Activated CD4-positive, CD25-positive, alpha-beta regulatory T cell (primary cell): ENCODE measurements at regions not wholly inside any gene's neighbourhood (a gene's known extent, or its start where the extent isn't known, plus 50 kb on each side); places are given as distances from the start of the nearest gene placed in this dataset.

Source experiments
- DNase-seq, 4 experiments: peaks; one replicate each; lab custom pipeline; 2025; lab: John Stamatoyannopoulos, UW

DNA sequence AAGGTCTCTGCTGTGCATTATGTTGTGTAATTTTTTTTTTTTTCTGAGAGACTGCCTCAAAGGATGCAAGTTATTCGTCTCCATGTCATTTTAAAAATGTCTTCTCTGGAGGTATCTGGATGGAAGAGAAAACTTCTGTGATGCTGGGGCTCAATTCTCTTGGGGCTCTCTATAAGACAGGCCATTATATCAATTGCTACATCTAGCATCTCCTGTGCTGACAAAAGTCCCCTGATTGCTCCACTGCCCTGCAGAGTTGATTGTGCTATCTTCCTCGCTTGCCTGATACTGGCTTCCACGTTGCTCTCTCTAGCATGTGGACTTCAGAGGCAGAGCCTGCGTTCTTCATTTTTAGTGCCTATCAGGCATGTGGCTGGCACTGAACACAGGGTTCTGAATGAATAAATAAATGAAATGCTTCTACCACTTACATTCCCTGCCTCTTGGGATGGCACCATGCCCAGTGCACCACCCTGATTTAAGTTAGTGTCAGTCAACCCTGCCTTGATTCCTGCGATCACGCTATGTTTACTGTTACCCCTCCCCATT is 1035.5 kb upstream of the EEF2KMT start:
- DNase-seq = no peak

DNA sequence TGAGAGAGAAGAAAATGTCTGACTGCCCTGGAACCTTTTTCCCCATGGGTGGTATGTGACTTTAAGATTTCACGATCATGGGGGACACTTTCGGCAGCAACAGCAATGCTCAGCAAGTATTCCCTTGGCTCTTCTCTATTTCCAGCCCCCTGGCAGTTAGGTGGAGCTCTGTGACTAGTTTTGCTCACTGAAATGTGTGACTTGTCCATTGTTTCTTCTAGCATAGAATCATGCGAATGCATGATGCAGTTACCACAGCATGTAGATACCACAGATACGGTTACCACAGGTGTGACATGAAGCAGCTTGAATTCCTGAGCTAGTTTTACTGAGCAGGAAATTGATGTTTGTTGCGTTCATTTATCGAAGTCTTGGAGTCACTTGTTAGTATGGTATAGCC is 1034.5 kb upstream of the EEF2KMT start:
- DNase-seq = no peak

DNA sequence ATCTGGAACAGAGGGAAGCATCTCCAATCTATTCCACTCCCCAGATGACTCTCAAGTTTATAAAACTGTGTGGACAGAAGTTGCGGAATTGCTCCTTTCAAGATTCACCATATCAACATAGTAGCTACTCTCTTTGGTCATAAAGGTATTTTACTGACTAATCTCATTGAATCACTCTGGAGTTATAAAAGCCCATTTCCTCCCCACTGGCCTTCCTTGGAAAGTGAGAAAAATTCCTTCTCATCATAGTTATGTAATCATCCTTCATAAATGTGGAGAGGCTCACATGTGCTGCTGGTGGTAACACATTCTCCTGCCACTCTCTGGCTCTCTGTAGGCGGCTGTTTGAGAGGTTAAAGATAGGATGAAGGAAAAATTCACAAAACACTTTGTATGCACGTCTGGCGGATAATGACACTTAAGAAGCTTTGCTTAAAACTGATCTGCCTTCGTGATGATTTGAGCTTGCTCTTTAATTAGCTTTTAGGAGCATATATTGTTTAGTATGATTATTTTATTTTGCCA is 1034.0 kb upstream of the EEF2KMT start:
- DNase-seq = no peak

GRCh38 chr16:6125483-6126259 is 1028.1 kb upstream of the EEF2KMT start:
- no peak for DNase-seq

DNA sequence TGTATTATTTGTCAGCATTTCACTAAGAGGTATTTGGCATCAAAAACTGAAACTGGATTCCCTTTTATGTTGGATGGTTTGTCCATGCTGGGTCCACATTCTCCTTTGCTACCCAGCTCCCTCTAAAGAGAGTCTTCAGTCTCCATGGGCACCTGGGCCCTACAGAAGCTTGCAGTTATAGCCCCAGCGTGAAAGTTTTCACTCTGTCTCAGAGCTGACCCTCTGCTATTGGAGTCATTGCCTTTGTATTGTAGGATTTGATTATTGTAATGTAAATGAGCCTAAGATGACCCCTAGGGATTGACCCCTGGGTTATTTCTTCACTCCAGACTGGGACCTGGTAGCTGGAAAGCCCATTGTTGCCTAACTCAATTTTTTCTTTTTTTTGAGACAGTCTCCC is 1026.5 kb upstream of the EEF2KMT start:
- DNase-seq = no peak

DNA sequence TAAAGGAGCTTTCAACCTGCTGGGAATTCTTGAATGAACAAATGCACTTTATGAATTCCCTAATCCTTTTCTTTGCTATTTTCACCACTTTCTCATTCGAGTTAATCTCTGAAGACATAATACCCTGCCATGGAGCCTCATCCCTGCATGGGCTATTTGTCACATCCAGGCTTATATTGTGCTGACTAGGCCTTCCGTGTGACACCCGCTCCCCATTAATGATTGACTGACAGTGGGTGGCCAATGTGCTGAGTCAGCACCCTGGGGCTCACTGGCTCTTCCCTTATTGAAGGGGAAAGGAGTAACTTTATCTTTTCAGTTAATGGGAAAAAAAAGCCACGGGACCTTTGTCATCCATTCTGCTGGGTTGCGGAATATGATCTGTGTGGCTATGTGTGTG is 1024.8 kb upstream of the EEF2KMT start:
- no peak for DNase-seq

GRCh38 chr16:6114691-6115090 is 1017.1 kb upstream of the EEF2KMT start:
- DNase-seq = no peak

DNA sequence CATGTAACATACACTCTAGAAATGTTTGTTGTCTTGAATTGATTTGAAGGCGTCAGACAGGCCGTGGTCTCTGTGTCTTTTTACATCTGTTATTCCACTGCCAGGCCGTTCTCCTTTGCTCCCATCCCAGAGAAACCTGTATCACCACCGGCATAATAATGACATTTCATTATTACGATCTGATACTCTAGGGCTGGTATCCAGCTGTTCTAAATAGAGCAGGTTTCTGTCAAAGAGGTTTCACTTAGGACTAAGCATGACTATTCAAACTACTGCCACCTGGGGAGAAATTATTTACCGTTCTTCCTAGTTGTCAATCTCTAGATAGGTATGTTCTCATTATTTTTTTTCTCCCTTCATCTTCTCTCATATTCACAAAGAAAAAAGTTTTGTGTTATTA is 1016.2 kb upstream of the EEF2KMT start:
- DNase-seq = no peak

DNA sequence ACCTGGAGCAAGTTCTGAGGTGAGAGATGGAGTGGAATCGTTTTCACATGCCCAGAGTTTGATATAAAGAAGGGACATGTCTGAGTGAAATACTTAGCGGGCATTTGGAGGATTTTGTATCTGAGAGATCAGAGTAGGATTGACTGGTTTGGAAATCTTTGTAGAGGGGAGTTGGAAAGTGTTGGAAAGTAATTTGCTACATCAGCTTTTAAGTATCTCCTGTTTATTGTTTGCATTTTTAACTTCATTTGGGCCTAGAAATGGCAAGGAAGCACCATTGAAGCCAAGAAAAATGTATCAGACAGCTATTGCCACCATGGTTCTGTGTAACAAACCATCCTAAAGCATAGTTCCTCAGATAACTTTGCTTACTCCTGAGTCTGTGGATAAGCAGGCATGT is 1015.1 kb upstream of the EEF2KMT start:
- no peak for DNase-seq

GRCh38 chr16:6111390-6111789 is 1013.8 kb upstream of the EEF2KMT start:
- no peak for DNase-seq

- no peak for DNase-seq
These were observed 1012.8 kb upstream of the EEF2KMT start for GRCh38 chr16:6110346-6110745.

GRCh38 chr16:6106061-6106460 is 1008.5 kb upstream of the EEF2KMT start:
- DNase-seq = no peak

GRCh38 chr16:6105115-6105514 is 1007.5 kb upstream of the EEF2KMT start:
- no peak for DNase-seq

DNA sequence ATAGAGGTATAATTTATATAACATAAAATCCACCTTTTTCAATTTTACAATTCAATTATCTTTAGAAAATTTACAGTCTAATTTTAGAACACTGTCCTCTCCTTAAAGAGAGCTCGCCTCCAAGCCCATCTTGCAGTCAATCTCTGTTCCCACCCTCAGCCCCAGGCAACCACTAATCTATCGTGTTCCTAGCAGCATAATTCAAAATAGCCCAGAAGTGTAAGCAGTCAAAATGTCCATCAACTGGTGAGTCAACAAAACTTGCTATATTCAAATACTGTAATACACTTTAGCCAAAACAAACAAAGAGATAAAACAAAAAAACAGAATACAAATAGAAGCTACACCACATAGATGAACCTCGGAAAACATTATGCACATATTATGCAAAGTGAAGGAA is 1006.8 kb upstream of the EEF2KMT start:
- no peak for DNase-seq

DNA sequence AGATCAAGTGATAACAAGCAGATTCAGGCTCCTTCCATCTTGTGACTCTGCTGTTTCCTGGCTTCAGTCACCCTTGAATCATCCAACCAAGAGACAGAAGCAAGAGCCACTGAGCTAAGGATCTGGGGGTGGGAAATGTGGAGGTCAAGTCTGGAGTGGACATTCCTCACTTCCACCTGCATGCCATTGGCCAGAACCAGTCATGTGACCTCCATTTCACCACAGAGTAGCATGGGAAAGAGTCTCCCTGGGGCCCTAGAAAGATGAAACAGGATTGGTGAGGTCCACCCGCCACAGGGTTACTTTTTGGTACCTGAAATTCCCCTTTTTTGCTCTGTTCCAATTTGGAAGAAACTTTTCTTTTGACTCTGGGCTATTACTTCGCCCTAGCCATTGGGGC is 1006.0 kb upstream of the EEF2KMT start:
- no peak for DNase-seq

DNA sequence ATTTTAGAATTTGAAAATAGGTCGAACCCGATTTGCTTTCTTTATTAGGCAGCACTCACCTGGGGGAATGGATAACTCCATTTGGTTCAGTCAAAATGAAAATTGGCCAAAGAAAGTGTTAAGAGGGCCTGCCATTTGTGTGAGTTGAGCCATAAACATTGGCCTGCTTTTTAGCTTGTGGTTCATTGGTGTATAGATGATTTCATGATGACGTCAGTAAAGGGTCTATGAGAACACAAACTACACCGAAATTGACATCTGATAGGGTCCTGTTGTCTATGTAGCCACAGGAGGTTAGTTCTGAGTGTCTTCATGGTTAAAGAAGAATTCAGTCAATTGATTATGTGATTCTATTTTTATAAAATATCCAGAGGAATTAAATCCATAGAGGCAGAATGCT is 1001.5 kb upstream of the EEF2KMT start:
- no peak for DNase-seq

DNA sequence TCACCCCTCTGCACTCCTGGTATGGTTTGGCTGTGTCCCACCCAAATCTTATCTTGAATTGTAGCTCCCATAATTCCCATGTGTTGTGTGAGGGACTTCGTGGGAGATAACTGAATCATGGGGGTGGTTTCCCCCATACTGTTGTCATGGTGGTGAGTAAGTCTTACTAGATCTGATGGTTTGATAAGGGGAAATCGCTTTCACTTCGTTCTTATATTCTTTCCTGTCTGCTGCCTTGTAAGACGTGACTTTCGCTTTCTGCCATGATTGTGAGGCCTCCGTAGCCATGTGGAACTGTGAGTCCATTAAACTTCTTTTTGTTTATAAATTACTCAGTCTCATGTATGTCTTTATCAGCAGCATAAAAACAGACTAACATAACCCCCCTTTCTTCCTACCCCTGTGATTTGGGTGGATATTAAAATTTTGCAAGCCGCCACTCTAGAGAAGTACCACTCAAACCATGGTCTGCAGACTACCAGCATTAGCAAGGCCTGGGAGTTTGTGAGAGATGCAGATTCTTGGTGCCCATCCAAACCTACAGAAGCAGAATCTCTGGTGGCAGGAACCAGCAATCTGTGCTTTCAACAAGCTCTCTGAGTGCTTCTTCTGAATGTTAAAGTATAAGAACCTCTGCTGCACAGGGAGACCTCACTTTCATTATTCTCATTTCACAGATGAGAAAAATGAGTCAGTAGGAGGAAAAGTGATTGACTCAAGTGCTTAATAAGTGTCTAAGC is 999.5 kb upstream of the EEF2KMT start:
- no peak for DNase-seq

GRCh38 chr16:6095414-6095813 is 997.8 kb upstream of the EEF2KMT start:
- DNase-seq = no peak

GRCh38 chr16:6091021-6091420 is 993.4 kb upstream of the EEF2KMT start:
- DNase-seq = no peak

DNA sequence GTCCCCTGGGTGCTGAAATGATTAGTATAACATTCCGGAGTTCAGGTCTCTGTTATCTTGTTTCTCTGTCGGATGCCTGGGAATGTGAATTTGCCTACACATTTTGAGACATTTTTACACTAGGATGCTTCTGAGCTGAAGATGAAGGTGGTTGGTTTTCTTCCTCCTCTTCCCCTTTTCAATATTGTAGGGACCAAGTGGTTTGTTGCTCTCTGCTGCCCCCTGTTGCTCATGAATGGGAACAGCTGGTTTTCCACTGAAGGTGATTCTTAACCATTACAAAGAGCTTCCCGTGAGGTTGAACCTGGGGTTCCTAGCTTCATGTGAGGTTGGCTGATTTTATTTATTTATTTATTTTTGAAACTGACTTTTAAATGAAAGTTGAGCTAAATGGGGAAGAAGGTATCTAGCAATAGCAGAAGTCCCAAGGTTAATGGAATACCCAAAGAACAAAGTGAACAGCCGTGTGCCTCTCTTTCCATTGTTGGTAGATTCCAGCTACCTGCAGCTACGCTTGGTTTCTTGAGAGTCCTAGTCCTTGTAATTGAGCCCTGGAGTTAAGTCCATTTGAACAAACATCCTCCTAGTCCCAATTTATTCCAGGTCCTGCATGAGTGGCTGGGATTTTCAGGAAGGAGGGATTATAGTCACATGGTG is 983.9 kb upstream of the EEF2KMT start:
- no peak for DNase-seq

DNA sequence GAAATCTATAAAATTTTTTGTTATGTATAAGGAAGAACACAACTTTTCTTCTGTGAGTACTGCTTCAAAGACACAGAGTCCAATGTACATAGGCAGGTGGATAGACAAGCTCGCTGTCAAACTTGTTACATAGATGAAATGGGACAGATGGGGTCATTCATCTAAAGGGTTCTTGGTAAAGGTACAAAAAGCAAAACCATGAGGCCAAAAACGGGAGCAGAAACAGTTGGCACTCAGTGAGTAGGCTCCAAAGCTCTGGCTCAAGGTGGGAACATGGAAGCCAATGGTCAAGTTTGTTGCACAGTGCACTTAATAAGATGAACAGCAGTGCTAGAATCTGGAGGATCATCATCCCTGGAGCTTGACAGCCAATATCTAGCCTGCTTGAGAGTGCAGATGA is 979.0 kb upstream of the EEF2KMT start:
- DNase-seq = no peak

- DNase-seq = no peak
These were observed 970.5 kb upstream of the EEF2KMT start for GRCh38 chr16:6068063-6068462.

- DNase-seq = no peak
These were observed 969.1 kb upstream of the EEF2KMT start for GRCh38 chr16:6066652-6067051.
